Tibial nerve (tissue), 3 donors: ENCODE measurements at regions not wholly inside any gene's neighbourhood (a gene's known extent, or its start where the extent isn't known, plus 50 kb on each side); places are given as distances from the start of the nearest gene placed in this dataset.

Experiments
- POLR2A ChIP-seq, 2 donors: fragments of 450-650 bp; IDR thresholded peaks; one replicate each; pipeline ENCODE4 v1.6.1; 2017; ENCODE audit warnings: antibody characterized with exemption in 2 of 2, mild to moderate bottlenecking in 2 of 2, moderate library complexity in 2 of 2
- TF ChIP-seq, protein P1 (sequence below), 5 experiments: fragments of 200-600 bp in 3 of 5; fragments of 450-650 bp in 2 of 5; sonication (generic) in 3 of 5; IDR thresholded peaks; one replicate each; pipeline ENCODE4 v1.5.1; 2016 to 2019; ENCODE audit warnings: antibody characterized with exemption in 5 of 5, mild to moderate bottlenecking in 3 of 5, moderate library complexity in 2 of 5

- TF ChIP-seq, protein P1, sequence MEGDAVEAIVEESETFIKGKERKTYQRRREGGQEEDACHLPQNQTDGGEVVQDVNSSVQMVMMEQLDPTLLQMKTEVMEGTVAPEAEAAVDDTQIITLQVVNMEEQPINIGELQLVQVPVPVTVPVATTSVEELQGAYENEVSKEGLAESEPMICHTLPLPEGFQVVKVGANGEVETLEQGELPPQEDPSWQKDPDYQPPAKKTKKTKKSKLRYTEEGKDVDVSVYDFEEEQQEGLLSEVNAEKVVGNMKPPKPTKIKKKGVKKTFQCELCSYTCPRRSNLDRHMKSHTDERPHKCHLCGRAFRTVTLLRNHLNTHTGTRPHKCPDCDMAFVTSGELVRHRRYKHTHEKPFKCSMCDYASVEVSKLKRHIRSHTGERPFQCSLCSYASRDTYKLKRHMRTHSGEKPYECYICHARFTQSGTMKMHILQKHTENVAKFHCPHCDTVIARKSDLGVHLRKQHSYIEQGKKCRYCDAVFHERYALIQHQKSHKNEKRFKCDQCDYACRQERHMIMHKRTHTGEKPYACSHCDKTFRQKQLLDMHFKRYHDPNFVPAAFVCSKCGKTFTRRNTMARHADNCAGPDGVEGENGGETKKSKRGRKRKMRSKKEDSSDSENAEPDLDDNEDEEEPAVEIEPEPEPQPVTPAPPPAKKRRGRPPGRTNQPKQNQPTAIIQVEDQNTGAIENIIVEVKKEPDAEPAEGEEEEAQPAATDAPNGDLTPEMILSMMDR (IDR thresholded peaks at IDR 0.05): no peak
- TF ChIP-seq POLR2A (IDR thresholded peaks at IDR 0.05): no peak
These were observed 77.6 kb upstream of the ID2 start for GRCh38 chr2:8604262-8604661.
